Endothelial cell of umbilical vein (primary cell): ENCODE measurements at regions not wholly inside any gene's neighbourhood (a gene's known extent, or its start where the extent isn't known, plus 50 kb on each side); places are given as distances from the start of the nearest gene placed in this dataset.

ENCODE experiments used
- BruUV-seq: library from RNA; stranded (reverse); fragments of 400-500 nt; replicated peaks from 2 replicates; lab custom pipeline; 2021; lab: Mats Ljungman, UMichigan
- CTCF ChIA-PET: fragments of 300-600, 350-600 bp; sonication (Branson Sonifier 250); formaldehyde crosslinking; loops from one replicate; lab custom pipeline; 2021; ENCODE audit warnings: antibody characterized with exemption, inconsistent platforms; lab: Charles Lee
- POLR2A ChIA-PET: fragments of 300-600, 350-600 bp; sonication (Branson Sonifier 250); formaldehyde crosslinking; loops from one replicate; lab custom pipeline; 2021; ENCODE audit warnings: antibody characterized with exemption, inconsistent platforms; lab: Charles Lee
- DNase-seq: peaks from one replicate; pipeline ENCODE4 v3.0.0-alpha.2; 2011; ENCODE audit warnings: low read depth, low spot score
- FAIRE-seq: peaks from 2 replicates; lab custom pipeline; 2011; peaks lifted over from hg19 to GRCh38; lab: Jason Lieb, UNC
- H2AFZ ChIP-seq: 2 replicates; pipeline ENCODE4 v1.6.0; 2012; ENCODE audit warnings: low read depth, low read length, control low read depth, inconsistent platforms
- H3K27ac ChIP-seq: 2 replicates; pipeline ENCODE4 v1.5.1; 2011; ENCODE audit warnings: low read depth, mild to moderate bottlenecking, control low read depth, low read length, moderate library complexity; ENCODE audit not compliant: insufficient read depth
- H3K27me3 ChIP-seq, 2 experiments: 2 replicates each; pipeline versions ENCODE4 v1.6.0 to v1.6.1; 2011; ENCODE audit warnings: low read length in 2 of 2, mixed read lengths in 1 of 2; ENCODE audit not compliant: control insufficient read depth in 2 of 2, insufficient read depth in 2 of 2
- H3K36me3 ChIP-seq, 2 experiments: 2 replicates in 1 of 2; 3 replicates in 1 of 2; pipeline ENCODE4 v1.5.1; 2011; ENCODE audit warnings: low read length in 2 of 2, mild to moderate bottlenecking in 1 of 2, moderate library complexity in 1 of 2; ENCODE audit not compliant: control insufficient read depth in 2 of 2, insufficient read depth in 2 of 2; ENCODE audit errors: extremely low read depth in 1 of 2
- H3K4me1 ChIP-seq: 3 replicates; pipeline ENCODE4 v1.5.1; 2011; ENCODE audit warnings: mild to moderate bottlenecking, low read length; ENCODE audit not compliant: control insufficient read depth, insufficient read depth; ENCODE audit errors: extremely low read depth
- H3K4me2 ChIP-seq: 2 replicates; pipeline ENCODE4 v1.6.1; 2011; ENCODE audit warnings: low read length, control low read depth, mixed read lengths; ENCODE audit not compliant: insufficient read depth
- H3K4me3 ChIP-seq, 3 experiments: fragments of 200-600 bp in 1 of 3; sonication (generic), shearing (Covaris generic) in 1 of 3; replicated peaks in 1 of 3; 2 replicates each; pipeline ENCODE4 v1.5.1; 2011 to 2016; ENCODE audit warnings: control low read depth in 3 of 3, low read length in 3 of 3, mild to moderate bottlenecking in 2 of 3, inconsistent platforms in 1 of 3, low read depth in 1 of 3, moderate library complexity in 1 of 3; ENCODE audit not compliant: insufficient read depth in 1 of 3
- H3K79me2 ChIP-seq: 2 replicates; pipeline ENCODE4 v1.6.0; 2012; ENCODE audit warnings: low read length, inconsistent platforms; ENCODE audit not compliant: control insufficient read depth, insufficient read depth
- H3K9ac ChIP-seq: replicated peaks from 2 replicates; pipeline ENCODE3; 2011; ENCODE audit warnings: low read length, control low read depth; ENCODE audit not compliant: insufficient read depth; ENCODE audit errors: extremely low read depth
- H3K9me1 ChIP-seq: replicated peaks from 3 replicates; pipeline ENCODE4 v1.6.0; 2011; ENCODE audit warnings: mild to moderate bottlenecking, low read length; ENCODE audit not compliant: control insufficient read depth, insufficient read depth; ENCODE audit errors: extremely low read depth
- H3K9me3 ChIP-seq: replicated peaks from 2 replicates; pipeline ENCODE4 v1.5.1; 2012; ENCODE audit warnings: low read length, inconsistent platforms; ENCODE audit not compliant: control insufficient read depth, insufficient read depth
- H4K20me1 ChIP-seq: replicated peaks from 2 replicates; pipeline ENCODE3; 2011; ENCODE audit warnings: mild to moderate bottlenecking, low read length; ENCODE audit not compliant: control insufficient read depth, insufficient read depth; ENCODE audit errors: extremely low read depth
- EZH2 ChIP-seq: IDR thresholded peaks from 2 replicates; pipeline ENCODE4 v1.6.1; 2012; ENCODE audit warnings: borderline replicate concordance, low read depth, mild to moderate bottlenecking, moderate library complexity, low read length, inconsistent platforms; ENCODE audit not compliant: severe bottlenecking
- FOS ChIP-seq: IDR thresholded peaks from 2 replicates; pipeline ENCODE4 v1.6.1; 2011; ENCODE audit warnings: mild to moderate bottlenecking, low read length, moderate library complexity, borderline replicate concordance; ENCODE audit not compliant: insufficient read depth
- GATA2 ChIP-seq: IDR thresholded peaks from 2 replicates; pipeline ENCODE4 v1.7.0; 2011; ENCODE audit warnings: low read depth, mild to moderate bottlenecking, moderate library complexity, mixed read lengths, low read length; ENCODE audit not compliant: insufficient read length, insufficient read depth
- JUN ChIP-seq: IDR thresholded peaks from 2 replicates; pipeline ENCODE4 v1.6.1; 2011; ENCODE audit warnings: borderline replicate concordance, low read depth; ENCODE audit not compliant: insufficient read length, insufficient read depth
- MYC ChIP-seq: IDR thresholded peaks from one replicate; pipeline ENCODE4 v1.6.1; 2011; ENCODE audit warnings: mild to moderate bottlenecking, low read depth, low read length
- POLR2A ChIP-seq: IDR thresholded peaks from 2 replicates; pipeline ENCODE4 v1.6.1; 2012; ENCODE audit warnings: low read depth, mild to moderate bottlenecking, control low read depth, low read length
- POLR2AphosphoS5 ChIP-seq: IDR thresholded peaks from 2 replicates; pipeline ENCODE4 v1.6.1; 2012; ENCODE audit warnings: low read depth, mild to moderate bottlenecking, control low read depth, low read length, moderate library complexity; ENCODE audit not compliant: insufficient read depth
- dilution Hi-C: fragments of 300-500 bp; cut with MboI; formaldehyde crosslinking; loops from one replicate; pipeline ENCODE4 v1.15.0; 2019; ENCODE audit warnings: low sequenced_read_pairs; ENCODE audit not compliant: extremely low pct_ligation_motif_present
- intact Hi-C: fragments of 100-400 bp; cut with micrococcal nuclease; formaldehyde crosslinking; loops from one replicate; pipeline ENCODE4 v1.10.0; 2022
- TF ChIP-seq, protein P1 (sequence below), 2 donors: IDR thresholded peaks; 1 replicate in 1 of 2; 2 replicates in 1 of 2; pipeline ENCODE4 v1.5.1; 2011; ENCODE audit warnings: low read length in 2 of 2, mild to moderate bottlenecking in 2 of 2, moderate library complexity in 2 of 2, control low read depth in 1 of 2, inconsistent platforms in 1 of 2, low read depth in 1 of 2; ENCODE audit not compliant: insufficient read depth in 1 of 2; ENCODE audit errors: extremely low read depth in 1 of 2
- TF ChIP-seq, protein P2 (sequence below): IDR thresholded peaks from 2 replicates; pipeline ENCODE4 v1.6.1; 2011; ENCODE audit not compliant: insufficient read depth, insufficient read length

DNA sequence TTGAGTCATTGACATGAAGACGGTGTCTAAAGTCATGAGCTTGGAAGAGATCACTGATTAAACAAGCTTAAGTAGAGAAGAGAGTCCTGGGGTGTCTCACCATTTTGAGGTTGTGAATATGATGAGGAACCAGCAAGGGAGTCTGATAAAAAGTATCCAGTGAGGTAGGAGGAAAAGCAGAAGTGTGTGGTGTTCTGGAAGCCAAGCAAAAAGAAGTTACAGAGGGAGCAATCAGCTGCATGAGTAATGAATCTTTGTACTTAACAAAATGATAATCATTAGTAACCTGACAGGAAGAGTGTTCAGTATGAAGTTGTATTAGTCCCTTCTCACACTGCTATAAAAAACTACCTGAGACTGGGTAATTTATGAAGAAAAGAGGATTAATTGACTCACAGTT, 131.3 kb downstream of the C11orf87 start:
- Histone ChIP-seq H3K27ac (no peak overlapping the region), H3K79me2 (no peaks in the 10 kb centered on the region), H3K36me3 (no peaks in the 10 kb centered on the region), H3K9me3 (no peaks in the 10 kb centered on the region), H3K4me2 (no peak overlapping the region), H3K9me1 (no peaks in the 10 kb centered on the region), H3K27me3 (no peaks in the 10 kb centered on the region), H3K4me3 (no peak overlapping the region), H2AFZ (no peak overlapping the region), H3K4me1 (no peaks in the 10 kb centered on the region), H4K20me1 (no peaks in the 10 kb centered on the region), H3K9ac (no peak overlapping the region)
- DNase-seq: no peak
- dilution Hi-C loops: no loop called here
- no TSS peak for BruUV-seq
- ChIA-PET CTCF (no interaction called here), POLR2A (no interaction called here)
- no peak for TF ChIP-seq GATA2
- TF ChIP-seq MYC: no peak
- no peak for TF ChIP-seq JUN
- TF ChIP-seq, protein P1, sequence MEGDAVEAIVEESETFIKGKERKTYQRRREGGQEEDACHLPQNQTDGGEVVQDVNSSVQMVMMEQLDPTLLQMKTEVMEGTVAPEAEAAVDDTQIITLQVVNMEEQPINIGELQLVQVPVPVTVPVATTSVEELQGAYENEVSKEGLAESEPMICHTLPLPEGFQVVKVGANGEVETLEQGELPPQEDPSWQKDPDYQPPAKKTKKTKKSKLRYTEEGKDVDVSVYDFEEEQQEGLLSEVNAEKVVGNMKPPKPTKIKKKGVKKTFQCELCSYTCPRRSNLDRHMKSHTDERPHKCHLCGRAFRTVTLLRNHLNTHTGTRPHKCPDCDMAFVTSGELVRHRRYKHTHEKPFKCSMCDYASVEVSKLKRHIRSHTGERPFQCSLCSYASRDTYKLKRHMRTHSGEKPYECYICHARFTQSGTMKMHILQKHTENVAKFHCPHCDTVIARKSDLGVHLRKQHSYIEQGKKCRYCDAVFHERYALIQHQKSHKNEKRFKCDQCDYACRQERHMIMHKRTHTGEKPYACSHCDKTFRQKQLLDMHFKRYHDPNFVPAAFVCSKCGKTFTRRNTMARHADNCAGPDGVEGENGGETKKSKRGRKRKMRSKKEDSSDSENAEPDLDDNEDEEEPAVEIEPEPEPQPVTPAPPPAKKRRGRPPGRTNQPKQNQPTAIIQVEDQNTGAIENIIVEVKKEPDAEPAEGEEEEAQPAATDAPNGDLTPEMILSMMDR (IDR thresholded peaks at IDR 0.05; ENCODE audit: extremely low read depth in 1 of 2, insufficient read depth in 1 of 2, low read depth in 1 of 2, low read length in 2 of 2): no peak
- no peak for TF ChIP-seq EZH2
- TF ChIP-seq, protein P2, sequence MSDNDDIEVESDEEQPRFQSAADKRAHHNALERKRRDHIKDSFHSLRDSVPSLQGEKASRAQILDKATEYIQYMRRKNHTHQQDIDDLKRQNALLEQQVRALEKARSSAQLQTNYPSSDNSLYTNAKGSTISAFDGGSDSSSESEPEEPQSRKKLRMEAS: no peak
- no peak for TF ChIP-seq FOS
- TF ChIP-seq POLR2A: no peak
- TF ChIP-seq POLR2AphosphoS5: no peak
- intact Hi-C loops: no loop called here
- FAIRE-seq: no peak
